Subcutaneous abdominal adipose tissue (tissue), 5 donors: ENCODE measurements at regions not wholly inside any gene's neighbourhood (a gene's known extent, or its start where the extent isn't known, plus 50 kb on each side); places are given as distances from the start of the nearest gene placed in this dataset.

ENCODE experiments used
- H3K27ac ChIP-seq: one replicate; pipeline ENCODE4 v1.7.0; 2013; ENCODE audit warnings: low read depth, mild to moderate bottlenecking, inconsistent platforms, low read length, moderate library complexity
- H3K27me3 ChIP-seq, 5 donors: one replicate each; pipeline ENCODE4 v1.7.0; 2013; ENCODE audit warnings: low read length in 5 of 5, inconsistent platforms in 1 of 5; ENCODE audit not compliant: control insufficient read depth in 5 of 5, insufficient read depth in 4 of 5
- H3K36me3 ChIP-seq, 5 donors: one replicate each; pipeline ENCODE4 v1.7.0; 2013; ENCODE audit warnings: low read length in 5 of 5; ENCODE audit not compliant: control insufficient read depth in 5 of 5, insufficient read depth in 5 of 5
- H3K4me1 ChIP-seq, 5 donors: one replicate each; pipeline ENCODE4 v1.7.0; 2013; ENCODE audit warnings: low read length in 5 of 5, mild to moderate bottlenecking in 3 of 5, moderate library complexity in 1 of 5; ENCODE audit not compliant: control insufficient read depth in 5 of 5, insufficient read depth in 5 of 5
- H3K4me3 ChIP-seq, 5 donors: one replicate each; pipeline ENCODE4 v1.7.0; 2013; ENCODE audit warnings: low read length in 5 of 5, low read depth in 1 of 5
- H3K9ac ChIP-seq, 5 donors: one replicate each; pipeline ENCODE4 v1.7.0; 2013; ENCODE audit warnings: low read length in 5 of 5, mild to moderate bottlenecking in 4 of 5, moderate library complexity in 3 of 5
- H3K9me3 ChIP-seq, 5 donors: one replicate each; pipeline ENCODE4 v1.7.0; 2013; ENCODE audit warnings: low read length in 5 of 5; ENCODE audit not compliant: control insufficient read depth in 5 of 5
- donor health status: healthy.
- donor health status: healthy.
- donor health status: healthy.
- donor health status: healthy.
- donor health status: healthy.

DNA sequence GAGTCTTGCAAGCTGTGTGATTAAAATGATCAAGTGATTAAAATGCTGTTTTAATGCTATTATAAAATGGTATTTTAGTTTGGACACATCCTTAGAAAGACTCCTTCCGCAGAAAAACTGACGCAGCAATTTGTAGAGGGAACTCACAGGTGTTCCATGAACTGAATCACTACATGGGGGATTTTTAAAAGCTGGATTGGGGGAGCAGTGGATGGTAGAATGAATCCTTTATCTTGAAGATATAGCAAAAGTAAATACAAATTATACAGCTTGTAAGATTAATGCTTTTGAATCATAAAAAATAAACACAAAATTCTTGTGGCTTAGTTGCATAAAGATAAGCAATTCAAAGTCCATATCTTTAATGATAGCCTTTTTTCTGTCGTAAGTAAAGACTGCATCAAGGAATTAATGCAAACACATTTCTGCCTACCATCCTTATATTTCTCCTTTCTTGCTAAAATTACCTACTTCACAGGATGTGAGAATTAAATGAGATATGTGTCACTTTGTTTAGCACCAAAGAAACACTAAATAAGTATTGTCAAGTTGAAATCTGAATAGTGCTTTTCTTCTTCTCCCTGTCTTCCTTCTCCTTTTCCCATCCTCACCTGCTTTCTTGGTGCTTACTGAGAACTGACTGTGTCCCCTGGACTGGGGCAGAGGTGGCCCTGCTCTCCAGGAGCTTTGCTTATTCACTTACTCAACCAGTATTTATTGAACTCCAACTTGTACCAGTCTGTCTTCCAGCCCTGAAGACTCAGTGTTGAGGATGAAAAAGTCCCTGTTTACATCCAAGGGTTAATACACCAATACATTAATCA is 61.5 kb upstream of the F3 start:
- H3K9me3 ChIP-seq = no peaks in the 10 kb centered on the region
- peak overlapping the region in 1 of 5 donors; percentile 4 for H3K9ac ChIP-seq

GRCh38 chr1:94602316-94602715 is 60.8 kb upstream of the F3 start:
- no peak overlapping the region for H3K27ac ChIP-seq
- no peaks in the 10 kb centered on the region for H3K9me3 ChIP-seq
- H3K4me3 ChIP-seq = peak overlapping the region; percentile 31 to 67 (median 59)

More for the DNA sequence above, 61.5 kb upstream of the F3 start:
- no peak overlapping the region for H3K27ac ChIP-seq
- H3K4me1 ChIP-seq = peaks cover 2 to 29% (median 16%) of the 10 kb centered on the region in 5 donors
- no peaks in the 10 kb centered on the region for H3K27me3 ChIP-seq
- H3K4me3 ChIP-seq = no peak overlapping the region
- no peaks in the 10 kb centered on the region for H3K36me3 ChIP-seq

GRCh38 chr1:94600556-94600955 is 59.0 kb upstream of the F3 start:
- H3K9ac ChIP-seq = no peak overlapping the region
- H3K9me3 ChIP-seq = no peaks in the 10 kb centered on the region
- no peak overlapping the region for H3K27ac ChIP-seq
- no peaks in the 10 kb centered on the region for H3K36me3 ChIP-seq
- H3K4me1 ChIP-seq = peaks cover 2 to 34% (median 16%) of the 10 kb centered on the region in 5 donors
- no peaks in the 10 kb centered on the region for H3K27me3 ChIP-seq
- no peak overlapping the region for H3K4me3 ChIP-seq

More at GRCh38 chr1:94602316-94602715, 60.8 kb upstream of the F3 start:
- peak overlapping the region in 2 of 5 donors; percentile 4 to 11 for H3K9ac ChIP-seq
- peaks cover 2 to 29% (median 16%) of the 10 kb centered on the region in 5 donors for H3K4me1 ChIP-seq
- H3K36me3 ChIP-seq = no peaks in the 10 kb centered on the region
- H3K27me3 ChIP-seq = no peaks in the 10 kb centered on the region

GRCh38 chr1:94599095-94599813 is 57.7 kb upstream of the F3 start:
- no peak overlapping the region for H3K9ac ChIP-seq
- peaks cover 2 to 35% (median 16%) of the 10 kb centered on the region in 5 donors for H3K4me1 ChIP-seq
- H3K36me3 ChIP-seq = no peaks in the 10 kb centered on the region
- H3K27me3 ChIP-seq = no peaks in the 10 kb centered on the region
- H3K9me3 ChIP-seq = no peaks in the 10 kb centered on the region
- H3K4me3 ChIP-seq = peak overlapping the region in 3 of 5 donors; percentile 34 to 43 (median 36)
- H3K27ac ChIP-seq = no peak overlapping the region

GRCh38 chr1:94597701-94598100 is 56.1 kb upstream of the F3 start:
- H3K36me3 ChIP-seq = no peaks in the 10 kb centered on the region
- H3K4me1 ChIP-seq = peaks cover 2 to 35% (median 16%) of the 10 kb centered on the region in 5 donors
- H3K9me3 ChIP-seq = no peaks in the 10 kb centered on the region
- H3K27me3 ChIP-seq = no peaks in the 10 kb centered on the region
- no peak overlapping the region for H3K27ac ChIP-seq
- H3K9ac ChIP-seq = no peak overlapping the region
- H3K4me3 ChIP-seq = no peak overlapping the region

DNA sequence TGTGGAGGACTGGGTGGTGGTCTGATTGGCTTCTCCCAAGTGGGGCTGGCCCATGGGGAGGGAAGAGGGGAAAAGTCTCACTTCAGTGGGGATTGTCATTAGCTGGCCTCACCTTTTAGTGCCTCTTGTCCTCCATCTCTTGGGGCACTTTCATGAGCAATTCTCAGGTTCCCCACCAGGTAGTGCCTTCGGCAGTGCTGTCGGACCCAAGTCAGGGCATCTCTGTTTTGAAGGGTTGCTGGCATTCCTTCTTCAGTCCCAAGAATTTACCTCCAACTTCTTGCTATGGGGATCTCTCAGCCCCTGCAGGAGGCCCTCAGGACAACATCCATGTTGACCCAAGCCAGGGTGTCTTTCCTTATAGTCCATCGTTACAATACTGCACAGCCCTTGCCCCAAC is 54.7 kb upstream of the F3 start:
- no peaks in the 10 kb centered on the region for H3K27me3 ChIP-seq
- H3K27ac ChIP-seq = no peak overlapping the region
- no peak overlapping the region for H3K4me3 ChIP-seq
- H3K9me3 ChIP-seq = no peaks in the 10 kb centered on the region
- no peak overlapping the region for H3K9ac ChIP-seq
- peaks cover 2 to 23% (median 9%) of the 10 kb centered on the region in 5 donors for H3K4me1 ChIP-seq
- no peaks in the 10 kb centered on the region for H3K36me3 ChIP-seq

GRCh38 chr1:94595658-94596057 is 54.1 kb upstream of the F3 start:
- H3K4me1 ChIP-seq = peaks cover 2 to 22% (median 7%) of the 10 kb centered on the region in 5 donors
- no peaks in the 10 kb centered on the region for H3K27me3 ChIP-seq
- H3K27ac ChIP-seq = no peak overlapping the region
- no peaks in the 10 kb centered on the region for H3K9me3 ChIP-seq
- no peak overlapping the region for H3K4me3 ChIP-seq
- H3K36me3 ChIP-seq = no peaks in the 10 kb centered on the region
- H3K9ac ChIP-seq = no peak overlapping the region

- no peak overlapping the region for H3K27ac ChIP-seq
- no peaks in the 10 kb centered on the region for H3K36me3 ChIP-seq
- H3K27me3 ChIP-seq = no peaks in the 10 kb centered on the region
These were observed 52.1 kb upstream of the F3 start for GRCh38 chr1:94593611-94594010.

GRCh38 chr1:94592571-94592920 is 51.0 kb upstream of the F3 start:
- no peaks in the 10 kb centered on the region for H3K27me3 ChIP-seq
- H3K9me3 ChIP-seq = no peaks in the 10 kb centered on the region
- no peak overlapping the region for H3K27ac ChIP-seq
- peaks cover 0 to 14% (median 6%) of the 10 kb centered on the region in 5 donors for H3K4me1 ChIP-seq
- no peak overlapping the region for H3K9ac ChIP-seq
- no peaks in the 10 kb centered on the region for H3K36me3 ChIP-seq
- no peak overlapping the region for H3K4me3 ChIP-seq

More at GRCh38 chr1:94593611-94594010, 52.1 kb upstream of the F3 start:
- Histone ChIP-seq H3K9ac (no peak overlapping the region), H3K9me3 (no peaks in the 10 kb centered on the region), H3K4me3 (no peak overlapping the region), H3K4me1 (peaks cover 0 to 14% (median 6%) of the 10 kb centered on the region in 5 donors)
